GM12875 (cell line): ENCODE measurements at regions not wholly inside any gene's neighbourhood (a gene's known extent, or its start where the extent isn't known, plus 50 kb on each side); places are given as distances from the start of the nearest gene placed in this dataset.
"Not testable (repeated sequence)": the region's sequence is repeated elsewhere in the genome, so short reads cannot be mapped to it uniquely, and the experiment has no call there.

Source experiments
- H3K4me3 ChIP-seq: one replicate; pipeline ENCODE4 v1.5.1; 2011; ENCODE audit warnings: low read depth, low read length, control low read depth
- CTCF ChIP-seq: IDR thresholded peaks from 2 replicates; pipeline ENCODE4 v1.5.1; 2011; ENCODE audit warnings: low read depth, mild to moderate bottlenecking, control low read depth, inconsistent platforms, low read length, moderate library complexity, borderline replicate concordance; ENCODE audit not compliant: insufficient read depth

GRCh38 chr6:139982652-139983295, 608.3 kb upstream of the CITED2 start:
- H3K4me3 ChIP-seq: no peak overlapping the region
- no peak for TF ChIP-seq CTCF

GRCh38 chr6:139982195-139982594, 607.7 kb upstream of the CITED2 start:
- no peak overlapping the region for H3K4me3 ChIP-seq
- TF ChIP-seq CTCF: no peak

GRCh38 chr6:139981768-139982181, 607.3 kb upstream of the CITED2 start:
- no peak overlapping the region for H3K4me3 ChIP-seq
- no peak for TF ChIP-seq CTCF

- TF ChIP-seq CTCF: no peak
- no peak overlapping the region for H3K4me3 ChIP-seq
Measured at GRCh38 chr6:139981066-139981624, 606.7 kb upstream of the CITED2 start.

- not testable (repeated sequence) for H3K4me3 ChIP-seq
Measured at GRCh38 chr6:139980631-139981030, 606.2 kb upstream of the CITED2 start.

GRCh38 chr6:139979021-139979725, 604.7 kb upstream of the CITED2 start:
- no peak for TF ChIP-seq CTCF

GRCh38 chr6:139977887-139978332, 603.5 kb upstream of the CITED2 start:
- no peak overlapping the region for H3K4me3 ChIP-seq
- TF ChIP-seq CTCF: no peak

More at GRCh38 chr6:139979021-139979725, 604.7 kb upstream of the CITED2 start:
- no peak overlapping the region for H3K4me3 ChIP-seq
